ENCODE measurements at regions not wholly inside any gene's neighbourhood (a gene's known extent, or its start where the extent isn't known, plus 50 kb on each side); places are given as distances from the start of the nearest gene placed in this dataset.

- DNase-seq (ENCODE audit: extremely low read depth, low read depth, low spot score), result no peak
Observed at GRCh38 chr18:10056506-10056905, 142.7 kb downstream of the VAPA start.

DNA sequence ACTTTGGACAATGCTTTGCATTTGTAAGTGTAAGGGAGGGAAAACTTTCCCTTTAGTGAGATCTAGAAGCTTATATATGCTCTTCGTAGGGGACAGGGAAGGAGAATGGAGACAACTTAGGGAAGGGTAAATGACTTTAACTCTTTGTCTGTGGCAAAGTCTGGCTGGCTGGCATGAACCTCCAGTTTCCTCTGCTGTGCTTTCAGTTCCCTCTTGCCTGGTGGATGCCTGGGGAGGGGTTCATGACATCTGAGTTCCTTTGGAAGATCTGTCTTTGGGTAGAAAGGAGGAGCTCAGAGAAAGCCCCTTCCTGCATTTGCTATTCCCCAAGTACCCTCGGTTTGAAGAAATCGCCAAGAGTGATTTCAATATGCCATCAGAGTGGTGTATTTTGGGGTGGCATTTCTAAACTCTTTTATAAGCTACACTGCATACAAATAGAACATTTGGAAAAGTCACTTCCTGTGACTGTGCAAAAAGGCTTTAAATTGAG, 143.6 kb downstream of the VAPA start:
- peak; percentile 48 for DNase-seq (ENCODE audit: extremely low read depth, low read depth, low spot score)

GRCh38 chr18:10057894-10058791, 144.3 kb downstream of the VAPA start:
- no peak for DNase-seq (ENCODE audit: extremely low read depth, low read depth, low spot score)

- DNase-seq (ENCODE audit: extremely low read depth, low read depth, low spot score), result no peak
Observed at GRCh38 chr18:10059610-10060468, 146.0 kb downstream of the VAPA start.

DNA sequence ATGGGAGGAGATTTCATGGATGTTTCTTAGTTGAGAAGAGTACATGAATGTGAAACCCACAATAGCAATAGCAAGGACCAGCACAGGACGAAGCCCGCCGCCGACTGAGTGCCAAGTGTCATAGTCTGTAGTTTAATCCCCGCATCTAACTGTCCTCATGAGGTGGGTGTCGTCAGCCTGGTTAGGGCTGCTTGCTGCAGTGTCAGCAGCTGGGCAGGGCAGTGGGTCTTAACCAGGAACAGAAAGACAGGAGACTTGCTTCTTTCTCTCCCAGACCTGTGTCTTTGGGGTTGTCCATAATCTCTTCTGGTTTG, 146.6 kb downstream of the VAPA start:
- DNase-seq (ENCODE audit: extremely low read depth, low read depth, low spot score), result no peak

DNA sequence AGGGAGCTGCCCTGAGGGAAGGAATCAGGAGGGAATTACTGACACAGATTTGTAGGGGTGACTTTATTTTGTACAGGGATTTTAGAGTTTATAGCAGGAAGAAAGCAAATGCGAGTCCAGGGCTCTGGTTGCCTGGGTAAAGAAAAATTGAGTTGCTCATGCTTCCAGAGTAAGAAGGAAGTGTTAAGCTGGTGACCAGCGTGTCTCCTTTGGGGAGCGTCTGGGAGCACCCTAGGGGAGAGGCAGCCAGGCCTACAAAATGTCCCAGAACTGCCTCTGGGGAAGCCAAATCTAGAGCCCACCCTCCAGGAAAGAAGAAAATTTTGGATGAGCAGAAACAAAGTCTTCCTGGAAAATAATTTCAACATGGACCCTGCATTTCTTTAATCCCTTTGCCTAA, 147.0 kb downstream of the VAPA start:
- DNase-seq (ENCODE audit: extremely low read depth, low read depth, low spot score), result no peak

GRCh38 chr18:10061566-10062140, 147.8 kb downstream of the VAPA start:
- DNase-seq (ENCODE audit: extremely low read depth, low read depth, low spot score), result no peak

DNA sequence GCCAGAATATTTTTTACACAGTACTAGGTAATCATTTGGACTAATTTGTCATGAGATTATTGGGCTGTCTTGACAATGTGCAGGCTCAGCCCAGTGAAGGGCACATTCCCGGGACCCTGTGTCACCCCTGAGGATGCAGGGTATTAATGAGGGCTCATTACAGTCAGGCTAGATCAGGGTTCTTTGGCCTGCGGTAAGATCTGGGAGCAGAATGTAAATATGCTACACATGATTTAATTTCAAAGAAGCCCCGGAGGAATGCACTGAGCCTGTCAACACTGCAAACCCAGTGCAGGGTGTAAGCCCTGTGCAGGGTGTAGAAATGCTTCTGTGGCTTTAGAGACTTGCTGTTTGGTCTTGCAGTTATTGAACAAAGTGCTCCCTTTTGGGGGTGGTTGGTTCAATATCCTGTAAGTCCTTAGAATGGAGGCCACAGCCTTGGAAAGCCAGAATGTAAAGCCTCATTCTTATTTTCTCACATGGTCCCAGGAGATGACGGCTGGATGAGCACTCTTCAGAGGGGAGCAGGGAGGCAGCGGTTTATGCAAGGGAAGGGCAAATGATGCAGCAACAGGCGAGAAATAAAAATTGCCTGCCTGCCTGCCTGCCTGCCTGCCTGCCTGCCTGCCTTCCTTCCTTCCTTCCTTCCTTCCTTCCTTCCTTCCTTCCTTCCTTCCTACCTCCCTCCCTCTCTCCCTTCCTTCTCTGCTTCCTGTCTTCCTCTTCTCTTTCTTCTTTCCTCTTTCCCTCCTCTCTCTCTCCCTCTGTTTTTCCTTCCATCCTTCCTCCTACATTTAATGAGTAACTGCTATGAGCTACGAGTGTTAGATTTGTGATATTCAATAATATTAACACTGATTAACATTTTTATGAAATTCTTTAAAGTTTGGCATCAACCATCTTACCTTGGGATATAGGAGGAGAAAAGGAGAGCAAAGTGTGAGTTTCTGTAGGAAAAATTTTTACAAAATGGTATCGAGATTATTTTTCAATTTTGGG, 148.8 kb downstream of the VAPA start:
- no peak for DNase-seq (ENCODE audit: extremely low read depth, low read depth, low spot score)

DNA sequence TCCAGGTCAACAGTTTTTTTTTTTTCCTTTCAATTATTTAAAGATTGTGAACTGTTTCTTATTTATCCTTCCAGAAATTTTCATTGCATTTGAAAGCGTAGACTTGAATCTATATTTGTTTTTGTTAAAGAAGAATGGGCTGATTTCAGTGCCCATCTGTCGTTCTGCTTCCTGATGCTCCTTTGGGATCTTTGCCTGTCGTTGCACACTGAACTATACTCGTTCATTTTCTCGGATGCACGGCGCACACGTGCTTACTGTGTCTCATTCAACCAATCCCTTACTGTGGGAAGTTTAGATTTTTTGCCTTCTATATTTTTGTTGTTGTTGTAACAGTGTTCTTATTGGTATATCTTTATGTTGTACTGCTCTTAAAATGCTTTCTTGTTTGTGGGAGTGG, 149.7 kb downstream of the VAPA start:
- DNase-seq (ENCODE audit: extremely low read depth, low read depth, low spot score), result no peak

DNA sequence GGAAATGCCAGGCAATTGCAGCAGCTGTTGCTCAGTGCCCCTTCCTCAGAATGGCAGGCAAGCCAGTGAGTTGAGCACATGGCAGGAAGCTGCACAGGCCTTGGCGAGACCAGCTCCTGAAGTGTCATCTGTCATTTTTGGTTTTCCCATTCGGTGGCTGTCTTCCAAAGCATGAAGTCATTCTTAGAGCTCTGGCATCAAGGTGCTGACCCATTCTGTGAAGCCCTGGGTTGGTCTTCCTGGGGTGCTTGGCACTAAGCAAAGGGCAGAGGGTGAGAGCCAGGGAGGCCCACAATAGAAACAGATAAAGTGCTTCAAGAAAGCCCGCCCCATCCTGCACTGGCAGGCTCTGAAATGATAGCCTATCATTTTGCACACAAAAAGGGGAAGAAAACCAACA, 150.5 kb downstream of the VAPA start:
- DNase-seq (ENCODE audit: extremely low read depth, low read depth, low spot score), result no peak

DNA sequence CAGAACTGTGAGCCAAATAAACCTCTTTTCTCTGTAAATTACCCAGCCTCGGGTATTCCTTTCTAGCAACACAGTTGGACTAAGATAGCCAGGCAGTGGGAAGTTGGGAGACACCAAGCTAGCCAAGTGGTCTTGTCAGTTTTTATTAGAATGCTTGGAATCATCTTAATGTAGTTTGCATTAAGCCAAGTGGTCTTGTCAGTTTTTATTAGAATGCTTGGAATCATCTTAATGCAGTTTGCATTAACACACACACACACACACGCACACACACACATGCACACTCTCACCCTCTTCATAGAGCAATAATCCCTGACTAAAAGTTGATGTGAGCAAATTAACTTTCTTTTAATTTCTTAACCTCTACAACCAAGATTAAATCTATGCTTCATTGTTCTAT, 151.5 kb downstream of the VAPA start:
- no peak for DNase-seq (ENCODE audit: extremely low read depth, low read depth, low spot score)

DNA sequence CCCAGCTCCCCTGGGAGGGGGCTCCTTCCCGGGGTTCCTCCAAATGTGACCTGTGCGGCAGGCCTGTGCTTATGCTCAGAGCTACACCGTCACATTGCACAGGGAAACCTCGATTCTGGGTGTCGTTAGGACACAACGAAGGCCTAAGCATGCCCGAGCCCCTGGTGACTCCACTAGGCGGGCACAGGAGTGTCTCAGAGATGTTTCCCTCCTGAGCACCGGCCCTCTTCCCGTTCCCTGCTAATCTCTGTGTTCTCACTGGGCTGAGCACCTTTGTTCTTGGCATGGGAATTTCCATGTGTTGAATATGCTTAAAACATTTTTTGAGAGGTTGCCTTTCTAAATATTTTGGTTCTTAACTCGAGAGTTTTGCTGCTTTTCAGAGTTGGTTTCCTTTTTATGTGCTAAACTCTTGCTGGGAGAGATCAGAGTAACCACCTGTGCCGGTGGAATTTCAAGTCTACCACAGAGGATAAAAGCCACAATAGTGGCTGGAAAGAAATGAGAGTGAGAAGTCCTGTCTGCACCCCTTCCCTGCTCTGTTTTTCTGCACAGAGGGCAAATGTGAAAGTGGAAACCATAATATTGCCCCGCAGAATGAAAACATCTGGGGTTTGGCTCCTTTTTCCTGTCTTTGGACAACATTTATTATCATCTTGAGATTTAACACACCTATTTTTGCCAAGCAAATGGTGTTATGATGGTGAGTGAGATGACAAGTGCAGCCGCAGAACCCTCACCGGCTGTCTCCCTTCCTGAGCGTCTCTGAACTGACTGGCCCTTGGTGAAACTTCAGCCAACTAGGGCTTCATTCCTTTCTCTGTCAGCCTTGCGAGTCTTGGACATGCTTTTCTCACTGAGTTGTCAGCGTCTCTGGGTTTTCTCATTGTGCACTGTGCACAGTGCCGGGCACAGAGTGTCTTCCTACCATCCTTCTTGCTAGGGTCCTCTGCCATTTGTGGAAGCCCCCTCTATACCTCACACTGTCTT, 154.1 kb downstream of the VAPA start:
- no peak for DNase-seq (ENCODE audit: extremely low read depth, low read depth, low spot score)

DNA sequence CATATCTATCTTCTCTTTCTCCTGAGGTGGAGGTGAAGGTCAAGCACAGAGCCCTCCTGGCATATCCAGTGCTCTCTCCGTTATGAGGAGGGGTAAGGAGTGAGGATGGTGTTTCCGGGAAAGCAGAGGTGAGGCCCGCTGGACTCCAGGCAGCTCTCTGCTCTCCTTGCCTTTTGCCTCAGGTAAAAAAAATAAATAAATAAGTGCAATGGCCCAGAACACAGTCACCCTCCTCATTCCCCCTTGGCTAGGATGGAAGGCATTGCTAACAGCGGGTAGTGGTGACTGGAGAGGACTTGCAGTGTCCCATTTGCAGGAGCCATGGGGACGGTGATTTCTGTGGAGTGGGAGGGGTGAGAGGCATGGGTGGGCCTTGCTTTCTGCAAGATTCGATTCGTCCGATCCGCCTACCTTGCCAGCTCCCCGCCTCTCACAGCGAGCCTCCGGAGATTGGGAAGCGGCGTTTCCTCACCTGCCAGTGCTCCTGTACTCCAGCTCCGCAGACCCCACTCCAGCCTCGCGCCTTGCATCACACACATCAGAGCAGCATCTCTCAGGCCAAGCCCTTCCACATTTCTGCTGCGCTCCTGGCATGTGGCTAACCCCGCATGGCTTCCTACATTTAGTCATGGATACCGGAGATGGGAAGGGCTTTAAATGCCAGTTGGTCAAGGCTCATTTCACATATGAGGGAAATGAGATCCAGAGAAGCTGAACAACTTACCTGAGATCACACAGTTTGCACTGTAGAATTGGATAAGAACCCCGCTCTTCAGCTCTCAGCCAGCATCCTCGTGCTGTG, 155.2 kb downstream of the VAPA start:
- no peak for DNase-seq (ENCODE audit: extremely low read depth, low read depth, low spot score)

- DNase-seq (ENCODE audit: extremely low read depth, low read depth, low spot score), result no peak
Observed at GRCh38 chr18:10070561-10071000, 156.8 kb downstream of the VAPA start.

GRCh38 chr18:10072671-10073175, 158.9 kb downstream of the VAPA start:
- no peak for DNase-seq (ENCODE audit: extremely low read depth, low read depth, low spot score)

DNA sequence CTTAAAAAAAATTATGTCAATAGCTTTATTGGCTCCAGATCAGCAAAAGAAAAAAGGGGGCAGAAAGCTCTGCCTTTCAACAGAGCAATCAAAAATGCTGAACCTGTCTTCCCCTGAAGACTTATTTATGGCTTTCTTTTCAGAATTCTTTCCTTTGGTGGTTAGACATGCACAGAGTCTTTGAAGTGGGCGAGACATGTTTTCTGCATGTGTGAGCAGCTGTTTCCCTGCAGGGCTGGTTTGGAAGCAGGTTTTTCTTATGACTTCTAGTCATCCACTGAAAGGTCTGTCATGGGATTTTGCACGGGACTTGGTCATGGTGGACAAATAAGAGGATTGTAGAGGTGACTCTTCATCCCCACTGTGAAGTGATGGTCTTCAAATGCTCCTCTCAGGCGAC, 160.3 kb downstream of the VAPA start:
- DNase-seq (ENCODE audit: extremely low read depth, low read depth, low spot score), result no peak

DNA sequence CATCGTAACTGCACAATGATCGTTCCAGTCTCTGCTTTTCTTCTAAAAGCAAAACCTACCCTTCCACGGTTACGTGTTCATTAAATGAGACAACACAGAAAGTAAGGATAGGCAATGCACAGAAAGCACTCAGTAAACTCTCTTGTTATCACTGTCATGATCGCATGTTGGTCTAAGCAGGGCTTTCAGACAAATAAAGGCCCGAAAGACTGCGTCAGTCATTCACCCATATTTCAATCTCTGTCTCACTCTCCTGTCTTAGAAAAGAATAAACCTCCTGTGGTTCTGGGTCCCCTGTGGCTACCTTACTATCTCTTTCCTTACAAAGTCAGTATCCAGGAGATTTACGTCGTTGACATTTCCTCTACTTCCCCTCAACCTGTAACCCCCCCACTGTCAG, 160.9 kb downstream of the VAPA start:
- no peak for DNase-seq (ENCODE audit: extremely low read depth, low read depth, low spot score)

DNA sequence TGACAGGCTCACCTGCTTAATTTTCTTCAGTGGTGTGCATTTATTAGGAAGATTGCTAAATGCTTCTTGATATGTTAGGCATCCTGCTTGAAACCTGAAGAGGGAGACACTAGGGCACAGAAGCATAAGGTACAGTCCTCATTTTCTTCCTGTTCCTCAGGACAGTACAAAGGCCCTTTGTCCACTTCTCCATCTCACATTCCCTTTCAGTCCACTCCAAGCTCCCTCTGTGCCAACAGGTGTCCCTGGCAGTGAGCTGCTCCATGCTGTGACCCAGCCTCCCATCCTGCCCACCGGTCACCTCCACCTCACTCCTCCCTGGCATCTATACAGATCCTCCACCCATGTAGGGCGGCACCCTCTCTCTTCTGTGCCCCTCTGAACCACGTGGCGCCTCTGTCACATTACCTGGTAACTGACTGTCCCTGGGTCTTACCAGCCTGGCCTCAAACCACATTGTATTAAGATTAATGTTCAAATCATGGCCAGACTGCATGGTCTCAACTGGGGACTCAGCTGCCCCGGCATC, 162.8 kb downstream of the VAPA start:
- DNase-seq (ENCODE audit: extremely low read depth, low read depth, low spot score), result no peak
